GM12878 (cell line): ENCODE measurements at regions not wholly inside any gene's neighbourhood (a gene's known extent, or its start where the extent isn't known, plus 50 kb on each side); places are given as distances from the start of the nearest gene placed in this dataset.

Source experiments
- ATAC-seq: fragments of 200-7000 bp; cut with Tn5 transposase; 3 replicates; pipeline ENCODE4 v1.9.1; 2020; ENCODE audit warnings: mild to moderate bottlenecking, moderate library complexity
- BruUV-seq: library from RNA; stranded (reverse); fragments of 400-500 nt; replicated peaks from 2 replicates; lab custom pipeline; 2021; lab: Mats Ljungman, UMichigan
- CTCF ChIA-PET: fragments of 300-600 bp; sonication (Branson Sonifier 250); formaldehyde crosslinking; extraction: SDS; loops from one replicate; lab custom pipeline; 2021; ENCODE audit warnings: inconsistent platforms; lab: Yijun Ruan, JAX
- POLR2A ChIA-PET: fragments of 350-600 bp; formaldehyde crosslinking; extraction: SDS; loops from one replicate; lab custom pipeline; 2021; ENCODE audit warnings: inconsistent platforms; lab: Charles Lee
- RAD21 ChIA-PET: fragments of 300-600 bp; sonication (Branson Sonifier 250); formaldehyde crosslinking; loops from one replicate; lab custom pipeline; 2023; ENCODE audit warnings: antibody characterized with exemption; ENCODE audit not compliant: unreplicated experiment; lab: Charles Lee
- SMC1A ChIA-PET: fragments of 300-600 bp; sonication (Branson Sonifier 250); formaldehyde crosslinking; loops from one replicate; lab custom pipeline; 2023; ENCODE audit not compliant: unreplicated experiment, uncharacterized antibody; lab: Charles Lee
- DNase-seq: peaks from one replicate; pipeline ENCODE4 v3.0.0-alpha.2; 2011; ENCODE audit warnings: low read depth, low spot score
- FAIRE-seq: peaks from 3 replicates; lab custom pipeline; 2011; peaks lifted over from hg19 to GRCh38; lab: Jason Lieb, UNC
- H2AFZ ChIP-seq: 2 replicates; pipeline ENCODE4 v1.6.0; 2011; ENCODE audit warnings: low read depth, low read length, control low read depth; ENCODE audit not compliant: control insufficient read depth
- H3K27ac ChIP-seq: 2 replicates; pipeline ENCODE4 v1.5.1; 2011; ENCODE audit warnings: control low read depth; ENCODE audit not compliant: control insufficient read depth, insufficient read depth
- H3K27me3 ChIP-seq, 2 experiments: replicated peaks in 1 of 2; 2 replicates each; pipeline versions ENCODE4 v1.6.0 to v1.6.1; 2011; ENCODE audit warnings: low read length in 1 of 2; ENCODE audit not compliant: control insufficient read depth in 2 of 2, insufficient read depth in 2 of 2
- H3K36me3 ChIP-seq, 2 experiments: 2 replicates each; pipeline ENCODE4 v1.5.1; 2011; ENCODE audit warnings: low read length in 1 of 2; ENCODE audit not compliant: control insufficient read depth in 2 of 2, insufficient read depth in 2 of 2
- H3K4me1 ChIP-seq: 2 replicates; pipeline ENCODE4 v1.6.1; 2011; ENCODE audit warnings: mild to moderate bottlenecking, low read length, moderate library complexity, mixed read lengths; ENCODE audit not compliant: control insufficient read depth, insufficient read depth
- H3K4me2 ChIP-seq: 2 replicates; pipeline ENCODE4 v1.6.0; 2011; ENCODE audit warnings: control low read depth; ENCODE audit not compliant: control insufficient read depth, insufficient read depth
- H3K4me3 ChIP-seq: fragments of 200-600 bp; sonication (generic); 2 replicates; pipeline ENCODE4 v1.5.1; 2016
- H3K79me2 ChIP-seq: 2 replicates; pipeline ENCODE4 v1.6.0; 2011; ENCODE audit warnings: low read length; ENCODE audit not compliant: control insufficient read depth, insufficient read depth
- H3K9ac ChIP-seq: 2 replicates; pipeline ENCODE4 v1.8.0; 2011; ENCODE audit warnings: low read length, control low read depth, mixed read lengths; ENCODE audit not compliant: control insufficient read depth, insufficient read depth
- H3K9me3 ChIP-seq: replicated peaks from 3 replicates; pipeline ENCODE4 v1.5.1; 2011; ENCODE audit warnings: mild to moderate bottlenecking, low read length; ENCODE audit not compliant: control insufficient read depth, insufficient read depth
- H4K20me1 ChIP-seq: 2 replicates; pipeline ENCODE4 v1.6.0; 2011; ENCODE audit not compliant: control insufficient read depth, insufficient read depth
- ATF7 ChIP-seq: fragments of 450-650 bp; IDR thresholded peaks from 2 replicates; pipeline ENCODE4 v1.6.1; 2016; ENCODE audit warnings: low read depth, mild to moderate bottlenecking
- CTCF ChIP-seq, 3 experiments: IDR thresholded peaks in 2 of 3; conservative IDR thresholded peaks in 1 of 3; 2 replicates each; pipeline ENCODE4 v1.5.1; 2011; ENCODE audit warnings: low read depth in 3 of 3, low read length in 3 of 3, mild to moderate bottlenecking in 3 of 3, control low read depth in 2 of 3, moderate library complexity in 2 of 3, inconsistent platforms in 1 of 3, mixed read lengths in 1 of 3; ENCODE audit not compliant: control insufficient read depth in 2 of 3, insufficient read depth in 1 of 3; ENCODE audit errors: extremely low read depth in 1 of 3
- EGR1 ChIP-seq, 2 experiments: IDR thresholded peaks; 1 replicate in 1 of 2; 2 replicates in 1 of 2; pipeline ENCODE4 v1.6.1; 2011 to 2012; ENCODE audit warnings: low read depth in 2 of 2, low read length in 2 of 2, borderline replicate concordance in 1 of 2, mild to moderate bottlenecking in 1 of 2, moderate library complexity in 1 of 2
- FOXM1 ChIP-seq: IDR thresholded peaks from 2 replicates; pipeline ENCODE4 v1.6.1; 2012; ENCODE audit warnings: low read depth, mild to moderate bottlenecking, inconsistent platforms, low read length, moderate library complexity
- LARP7 ChIP-seq: fragments of 450-650 bp; IDR thresholded peaks from 2 replicates; pipeline ENCODE4 v1.6.1; 2017; ENCODE audit warnings: mild to moderate bottlenecking
- MTA2 ChIP-seq: fragments of 450-650 bp; IDR thresholded peaks from 2 replicates; pipeline ENCODE4 v1.6.1; 2016; ENCODE audit warnings: low read depth, mild to moderate bottlenecking, moderate library complexity
- POLR2AphosphoS2 ChIP-seq: IDR thresholded peaks from 2 replicates; pipeline ENCODE4 v1.6.1; 2011; ENCODE audit warnings: low read depth, mild to moderate bottlenecking, low read length, improper control_type of control experiment, moderate library complexity
- SUZ12 ChIP-seq: fragments of 200-600 bp; sonication (generic); IDR thresholded peaks from one replicate; pipeline ENCODE4 v1.6.1; 2018; ENCODE audit warnings: antibody characterized with exemption, mild to moderate bottlenecking; ENCODE audit not compliant: unreplicated experiment
- WRNIP1 ChIP-seq: IDR thresholded peaks from 2 replicates; pipeline ENCODE4 v1.6.1; 2011; ENCODE audit warnings: low read depth, low read length, improper control_type of control experiment, borderline replicate concordance
- ZNF217 ChIP-seq: fragments of 450-650 bp; IDR thresholded peaks from 2 replicates; pipeline ENCODE4 v1.6.1; 2017; ENCODE audit warnings: antibody characterized with exemption, mild to moderate bottlenecking
- WGBS: methylation state at CpG from one replicate; pipeline ENCODE4 v1.1.6; 2016; ENCODE audit warnings: low lambda C conversion rate; ENCODE audit not compliant: insufficient replicate concordance, insufficient coverage; ENCODE audit errors: missing lambda C conversion rate; 5-methylcytosine and 5-hydroxymethylcytosine counted together
- in situ Hi-C: fragments of 300-500 bp; cut with MboI; formaldehyde crosslinking; loops from 9 replicates; pipeline ENCODE4 v1.14.3; 2018; ENCODE audit warnings: mixed read lengths
- intact Hi-C: fragments of 100-400 bp; cut with micrococcal nuclease; formaldehyde crosslinking; loops from one replicate; pipeline ENCODE4 v1.14.2; 2022; ENCODE audit not compliant: unreplicated experiment

GRCh38 chr11:115766561-115766960, 262.3 kb upstream of the CADM1 start:
- Histone ChIP-seq H3K4me2 (no peak overlapping the region), H3K9me3 (no peaks in the 10 kb centered on the region; the same call in 2 of the 3 replicates), H3K9ac (no peak overlapping the region), H3K36me3 (no peaks in the 10 kb centered on the region), H3K4me3 (no peak overlapping the region), H3K27ac (no peak overlapping the region), H3K4me1 (no peaks in the 10 kb centered on the region), H3K27me3 (no peaks in the 10 kb centered on the region), H3K79me2 (no peaks in the 10 kb centered on the region), H2AFZ (no peak overlapping the region), H4K20me1 (no peaks in the 10 kb centered on the region)
- TF ChIP-seq SUZ12 (no peak), CTCF (IDR thresholded peaks at IDR 0.05 in 2 of 3, conservative IDR thresholded peaks at IDR 0.05 in 1 of 3; ENCODE audit: control insufficient read depth in 2 of 3, extremely low read depth in 1 of 3, insufficient read depth in 1 of 3, low read depth in 3 of 3, low read length in 3 of 3) (no peak), EGR1 (IDR thresholded peaks at IDR 0.05; ENCODE audit: borderline replicate concordance in 1 of 2, low read depth in 2 of 2, low read length in 2 of 2) (no peak), LARP7 (no peak), MTA2 (no peak), ATF7 (no peak), POLR2AphosphoS2 (no peak), WRNIP1 (no peak), FOXM1 (no peak), ZNF217 (no peak)
- intact Hi-C loops, result no loop called here
- FAIRE-seq (no peak), ATAC-seq (no peak), DNase-seq (no peak)
- WGBS, result 41% methylated on average over 4 of the region's 4 CpGs
- ChIA-PET SMC1A (no interaction called here), CTCF (interaction anchor here (0.5 to 1.2 kb wide), 2 partner anchors 15 to 177 kb away, joined by 3 read pairs; no protein-coding TSS in a partner anchor), RAD21 (no interaction called here), POLR2A (no interaction called here)
- BruUV-seq, result no TSS peak
- in situ Hi-C loops, result no loop called here
